K562 (cell line): ENCODE measurements at regions not wholly inside any gene's neighbourhood (a gene's known extent, or its start where the extent isn't known, plus 50 kb on each side); places are given as distances from the start of the nearest gene placed in this dataset.

Experiments
- ATAC-seq: fragments of 200-7000 bp; cut with Tn5 transposase; 3 replicates; pipeline ENCODE4 v1.9.1; 2020; ENCODE audit warnings: moderate library complexity
- BruUV-seq: library from RNA; stranded (reverse); fragments of 400-500 nt; replicated peaks from 2 replicates; lab custom pipeline; 2021; lab: Mats Ljungman, UMichigan
- CTCF ChIA-PET: fragments of 300-600 bp; formaldehyde crosslinking; extraction: SDS; loops from one replicate; lab custom pipeline; 2021; ENCODE audit warnings: low intra/inter-chr PET ratio; lab: Yijun Ruan, JAX
- POLR2A ChIA-PET: fragments of 300-600, 350-650 bp; sonication (Branson Sonifier 250); formaldehyde crosslinking; extraction: SDS; loops from one replicate; lab custom pipeline; 2021; ENCODE audit warnings: antibody characterized with exemption, inconsistent platforms; lab: Yijun Ruan, JAX
- DNase-seq, 4 experiments: peaks; one replicate each; pipeline versions ENCODE4 v3.0.0 to v3.0.0-alpha.2; 2011 to 2018; ENCODE audit warnings: low spot score in 3 of 4, mixed read lengths in 3 of 4; ENCODE audit errors: extremely low read depth in 1 of 4
- FAIRE-seq: peaks from 2 replicates; lab custom pipeline; 2011; peaks lifted over from hg19 to GRCh38; lab: Jason Lieb, UNC
- H2AFZ ChIP-seq: 2 replicates; pipeline ENCODE4 v1.6.0; 2011; ENCODE audit warnings: low read depth, low read length, control low read depth, inconsistent platforms
- H3K27ac ChIP-seq: fragments of 200-600 bp; 3 replicates; pipeline ENCODE4 v1.8.0; 2011; ENCODE audit warnings: low read depth, mild to moderate bottlenecking, control low read depth, inconsistent platforms, low read length, moderate library complexity, mixed read lengths; ENCODE audit errors: extremely low read depth
- H3K27me3 ChIP-seq, 2 experiments: fragments of 300-600 bp in 1 of 2; 2 replicates in 1 of 2; 3 replicates in 1 of 2; pipeline versions ENCODE4 v1.6.0 to v1.8.0; 2011; ENCODE audit warnings: inconsistent platforms in 2 of 2, low read length in 2 of 2, mild to moderate bottlenecking in 1 of 2, mixed read lengths in 1 of 2, moderate library complexity in 1 of 2; ENCODE audit not compliant: control insufficient read depth in 2 of 2, insufficient read depth in 2 of 2
- H3K36me3 ChIP-seq: fragments of 300-600 bp; 3 replicates; pipeline ENCODE4 v1.8.0; 2011; ENCODE audit warnings: mild to moderate bottlenecking, low read length, inconsistent platforms; ENCODE audit not compliant: control insufficient read depth, insufficient read depth
- H3K4me1 ChIP-seq, 2 experiments: fragments of 200-600 bp in 1 of 2; replicated peaks in 1 of 2; 2 replicates in 1 of 2; 3 replicates in 1 of 2; pipeline versions ENCODE4 v1.5.1 to v1.8.0; 2011; ENCODE audit warnings: inconsistent platforms in 2 of 2, low read length in 2 of 2, mild to moderate bottlenecking in 1 of 2, mixed read lengths in 1 of 2, moderate library complexity in 1 of 2; ENCODE audit not compliant: control insufficient read depth in 2 of 2, insufficient read depth in 2 of 2
- H3K4me2 ChIP-seq: 2 replicates; pipeline ENCODE4 v1.6.1; 2011; ENCODE audit warnings: low read length, control low read depth, inconsistent platforms, mixed read lengths; ENCODE audit not compliant: insufficient read depth
- H3K4me3 ChIP-seq: fragments of 200-600 bp; sonication (generic), shearing (Covaris generic); 2 replicates; pipeline ENCODE4 v1.5.1; 2016; ENCODE audit warnings: control low read depth, inconsistent platforms
- H3K79me2 ChIP-seq: fragments of 200-600 bp; 3 replicates; pipeline ENCODE4 v1.8.0; 2011; ENCODE audit warnings: low read length, inconsistent platforms; ENCODE audit not compliant: control insufficient read depth, insufficient read depth
- H3K9ac ChIP-seq, 2 experiments: 2 replicates each; pipeline versions ENCODE4 v1.6.0 to v1.6.1; 2011; ENCODE audit warnings: low read depth in 2 of 2, low read length in 2 of 2, control low read depth in 1 of 2, inconsistent platforms in 1 of 2, mild to moderate bottlenecking in 1 of 2, mixed read lengths in 1 of 2; ENCODE audit not compliant: insufficient read depth in 1 of 2
- H3K9me1 ChIP-seq: one replicate; pipeline ENCODE4 v1.6.0; 2011; ENCODE audit warnings: inconsistent platforms, mild to moderate bottlenecking, low read length, moderate library complexity; ENCODE audit not compliant: control insufficient read depth, insufficient read depth
- H3K9me3 ChIP-seq: replicated peaks from 2 replicates; pipeline ENCODE4 v1.5.1; 2011; ENCODE audit warnings: low read depth, low read length, inconsistent platforms; ENCODE audit not compliant: control insufficient read depth, insufficient read depth
- H4K20me1 ChIP-seq: replicated peaks from 2 replicates; pipeline ENCODE4 v1.6.1; 2011; ENCODE audit warnings: low read length, inconsistent platforms, mixed read lengths; ENCODE audit not compliant: control insufficient read depth, insufficient read depth
- CEBPG ChIP-seq, 3 experiments: fragments of 200-800 bp in 1 of 3; sonication (Bioruptor generic) in 1 of 3; sonication (generic) in 1 of 3; formaldehyde crosslinking in 1 of 3; IDR thresholded peaks in 2 of 3; conservative IDR thresholded peaks in 1 of 3; 2 replicates each; pipeline versions ENCODE4 v1.6.1 to v1.8.0; 2016 to 2022; ENCODE audit warnings: missing compliant biosample characterization in 2 of 3, missing genetic modification characterization in 2 of 3, mild to moderate bottlenecking in 1 of 3, missing genetic modification reagents in 1 of 3
- CHAMP1 ChIP-seq: fragments of 450-650 bp; IDR thresholded peaks from 2 replicates; pipeline ENCODE4 v1.6.1; 2016; ENCODE audit warnings: mild to moderate bottlenecking
- EZH2 ChIP-seq: IDR thresholded peaks from 2 replicates; pipeline ENCODE4 v1.6.1; 2012; ENCODE audit warnings: low read depth, mild to moderate bottlenecking, inconsistent platforms, low read length, borderline replicate concordance
- FOXJ2 ChIP-seq: fragments of 200-800 bp; sonication (Bioruptor generic); IDR thresholded peaks from 2 replicates; pipeline ENCODE4 v1.6.1; 2016; ENCODE audit warnings: missing genetic modification characterization, missing compliant biosample characterization
- PHTF2 ChIP-seq: fragments of 250-450 bp; sonication (Bioruptor Pico); IDR thresholded peaks from 2 replicates; pipeline ENCODE4 v1.5.0; 2021; ENCODE audit warnings: mild to moderate bottlenecking
- SREBF2 ChIP-seq: sonication (generic); formaldehyde crosslinking; IDR thresholded peaks from 2 replicates; pipeline ENCODE4 v1.4.0; 2020; ENCODE audit warnings: mild to moderate bottlenecking, missing genetic modification reagents
- SUPT5H ChIP-seq: fragments of 450-650 bp; IDR thresholded peaks from 2 replicates; pipeline ENCODE4 v1.6.1; 2016
- VEZF1 ChIP-seq: fragments of 200-800 bp; sonication (Bioruptor generic); IDR thresholded peaks from 2 replicates; pipeline ENCODE4 v1.6.1; 2017; ENCODE audit warnings: missing genetic modification characterization, missing compliant biosample characterization
- ZNF12 ChIP-seq: sonication (generic); formaldehyde crosslinking; IDR thresholded peaks from 2 replicates; pipeline ENCODE4 v1.4.0; 2020; ENCODE audit warnings: mild to moderate bottlenecking, missing genetic modification reagents
- ZNF280A ChIP-seq: fragments of 450-650 bp; IDR thresholded peaks from 2 replicates; pipeline ENCODE4 v1.6.1; 2018; ENCODE audit warnings: mild to moderate bottlenecking, low read depth; ENCODE audit not compliant: partially characterized antibody
- ZNF449 ChIP-seq: fragments of 250-450 bp; sonication (Bioruptor Pico); IDR thresholded peaks from 2 replicates; pipeline ENCODE4 v1.8.0; 2022; ENCODE audit warnings: moderate library complexity, mild to moderate bottlenecking, inconsistent platforms
- ZNF76 ChIP-seq: fragments of 250-450 bp; sonication (Bioruptor Pico); IDR thresholded peaks from 2 replicates; pipeline ENCODE4 v1.4.0; 2020; ENCODE audit warnings: mild to moderate bottlenecking, moderate library complexity, borderline replicate concordance
- WGBS: fragments of 100-300 bp; shearing (Covaris generic); methylation state at CpG from one replicate; pipeline ENCODE4 v1.1.6; 2016; ENCODE audit warnings: low coverage, mixed read lengths; ENCODE audit not compliant: insufficient coverage; ENCODE audit errors: missing lambda C conversion rate; 5-methylcytosine and 5-hydroxymethylcytosine counted together
- in situ Hi-C: fragments of 300-500 bp; cut with MboI; formaldehyde crosslinking; loops from 4 replicates; pipeline ENCODE4 v1.15.0; 2018; ENCODE audit warnings: inconsistent platforms, mixed read lengths
- intact Hi-C: fragments of 100-400 bp; cut with micrococcal nuclease; formaldehyde crosslinking; loops from 2 replicates; pipeline ENCODE4 v1.14.2; 2022

- Histone ChIP-seq H3K27me3 (no peaks in the 10 kb centered on the region), H3K4me2 (no peak overlapping the region), H3K36me3 (no peaks in the 10 kb centered on the region), H3K79me2 (no peaks in the 10 kb centered on the region), H3K27ac (no peak overlapping the region), H2AFZ (no peak overlapping the region), H3K4me3 (no peak overlapping the region), H3K4me1 (no peaks in the 10 kb centered on the region), H3K9ac (no peak overlapping the region), H3K9me1 (no peaks in the 10 kb centered on the region), H4K20me1 (no peaks in the 10 kb centered on the region), H3K9me3 (no peaks in the 10 kb centered on the region)
- no peak for DNase-seq
- CTCF ChIA-PET: no interaction called here
- intact Hi-C loops: no loop called here
- 2% methylated on average over 5 of the region's 5 CpGs for WGBS
- POLR2A ChIA-PET: no interaction called here
- no peak for ATAC-seq
- BruUV-seq: no TSS peak
- no peak for FAIRE-seq
- in situ Hi-C loops: no loop called here
- no peak for TF ChIP-seq CHAMP1
- TF ChIP-seq SREBF2 (CRISPR knock-in tag): no peak
- TF ChIP-seq VEZF1 (CRISPR knock-in tag): no peak
- no peak for TF ChIP-seq ZNF12 (CRISPR knock-in tag)
- no peak for TF ChIP-seq CEBPG (CRISPR knock-in tag; IDR thresholded peaks at IDR 0.05)
- TF ChIP-seq CEBPG (tag; conservative IDR thresholded peaks at IDR 0.05 in 1 of 2, IDR thresholded peaks at IDR 0.05 in 1 of 2): no peak
- TF ChIP-seq ZNF76 (CRISPR knock-in tag): no peak
- no peak for TF ChIP-seq ZNF449
- no peak for TF ChIP-seq EZH2
- no peak for TF ChIP-seq SUPT5H
- TF ChIP-seq ZNF280A: no peak
- TF ChIP-seq PHTF2 (CRISPR knock-in tag): no peak
- TF ChIP-seq FOXJ2 (tag): no peak
These were observed 376.9 kb upstream of the FZD8 start for GRCh38 chr10:36018996-36019395.
